OCI-LY1 (cell line): ENCODE measurements at regions not wholly inside any gene's neighbourhood (a gene's known extent, or its start where the extent isn't known, plus 50 kb on each side); places are given as distances from the start of the nearest gene placed in this dataset.

Experiments
- H2AFZ ChIP-seq: fragments of 200-600 bp; sonication (generic), shearing (Covaris generic); 2 replicates; pipeline ENCODE4 v1.6.0; 2014; ENCODE audit warnings: antibody characterized with exemption, mild to moderate bottlenecking, low read length
- H3F3A ChIP-seq: fragments of 200-600 bp; sonication (generic), shearing (Covaris generic); 2 replicates; pipeline ENCODE4 v1.6.0; 2014; ENCODE audit warnings: mild to moderate bottlenecking, antibody characterized with exemption, low read length, moderate library complexity; ENCODE audit not compliant: insufficient read depth
- H3K27ac ChIP-seq: fragments of 200-600 bp; sonication (generic); 2 replicates; pipeline ENCODE4 v1.5.1; 2014; ENCODE audit warnings: low read length, mixed run types, mild to moderate bottlenecking, low read depth; ENCODE audit not compliant: poor library complexity, severe bottlenecking
- H3K27me3 ChIP-seq: fragments of 200-600 bp; sonication (generic); 2 replicates; pipeline ENCODE4 v1.6.0; 2014; ENCODE audit warnings: antibody characterized with exemption, mild to moderate bottlenecking, low read length, moderate library complexity; ENCODE audit not compliant: insufficient read depth
- H3K36me3 ChIP-seq: fragments of 200-600 bp; sonication (generic); 2 replicates; pipeline ENCODE4 v1.6.1; 2014; ENCODE audit warnings: mild to moderate bottlenecking, antibody characterized with exemption, low read length, moderate library complexity, mixed read lengths; ENCODE audit not compliant: insufficient read depth
- H3K4me1 ChIP-seq: fragments of 200-600 bp; sonication (generic); 2 replicates; pipeline ENCODE4 v1.5.1; 2014; ENCODE audit warnings: mild to moderate bottlenecking, low read length, moderate library complexity; ENCODE audit not compliant: insufficient read depth, severe bottlenecking
- H3K4me2 ChIP-seq: fragments of 200-600 bp; sonication (generic), shearing (Covaris generic); 2 replicates; pipeline ENCODE4 v1.6.1; 2014; ENCODE audit warnings: low read length
- H3K4me3 ChIP-seq: fragments of 200-600 bp; sonication (generic); 2 replicates; pipeline ENCODE4 v1.5.1; 2014; ENCODE audit warnings: low read length, low read depth, mild to moderate bottlenecking, mixed read lengths; ENCODE audit not compliant: poor library complexity, severe bottlenecking
- H3K79me2 ChIP-seq: fragments of 200-600 bp; shearing (Covaris generic); 2 replicates; pipeline ENCODE4 v1.6.1; 2016; ENCODE audit warnings: mixed run types, low read length, mixed read lengths; ENCODE audit not compliant: insufficient read depth
- H3K9ac ChIP-seq: fragments of 200-600 bp; sonication (generic), shearing (Covaris generic); 2 replicates; pipeline ENCODE4 v1.6.1; 2014; ENCODE audit warnings: mild to moderate bottlenecking, low read length, mixed read lengths
- H3K9me2 ChIP-seq: fragments of 200-600 bp; sonication (generic), shearing (Covaris generic); 2 replicates; pipeline ENCODE4 v1.6.1; 2014; ENCODE audit warnings: low read depth, mild to moderate bottlenecking, low read length, mixed read lengths
- H3K9me3 ChIP-seq: fragments of 200-600 bp; shearing (Covaris generic); 2 replicates; pipeline ENCODE4 v1.6.1; 2014; ENCODE audit warnings: low read length, mixed read lengths
- H4K20me1 ChIP-seq: fragments of 200-600 bp; sonication (generic), shearing (Covaris generic); 2 replicates; pipeline ENCODE4 v1.6.0; 2016; ENCODE audit warnings: mild to moderate bottlenecking, low read length; ENCODE audit not compliant: insufficient read depth
- EZH2 ChIP-seq: fragments of 200-600 bp; sonication (generic), shearing (Covaris generic); IDR thresholded peaks from 2 replicates; pipeline ENCODE4 v1.8.0; 2017; ENCODE audit warnings: borderline replicate concordance, mixed run types, mild to moderate bottlenecking, antibody characterized with exemption, low read length, moderate library complexity, mixed read lengths
- TF ChIP-seq, protein P1 (sequence below): fragments of 200-600 bp; sonication (generic), shearing (Covaris generic); IDR thresholded peaks from 2 replicates; pipeline ENCODE4 v1.5.1; 2017; ENCODE audit warnings: mild to moderate bottlenecking, antibody characterized with exemption, low read length, moderate library complexity, mixed read lengths

DNA sequence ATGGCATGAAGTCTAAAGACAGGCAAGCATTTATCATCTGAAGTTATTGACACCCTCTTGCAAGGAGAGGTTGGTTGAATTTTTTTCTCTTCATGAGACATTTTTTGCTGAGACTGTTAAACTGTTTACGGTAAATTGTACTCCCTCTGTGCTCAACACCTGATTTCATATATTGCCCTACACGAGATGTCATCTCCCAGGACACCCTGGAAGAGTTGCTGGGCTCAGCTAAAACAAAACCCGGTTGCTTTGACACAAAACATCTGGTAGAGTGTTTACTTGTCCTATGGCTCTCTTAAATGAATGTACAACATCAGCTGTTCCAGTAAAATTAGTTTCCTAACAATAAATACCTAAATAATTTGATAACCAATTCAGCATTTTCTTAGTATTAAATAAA is 533.8 kb downstream of the SOCS6 start:
- Histone ChIP-seq H3K9me2 (no peaks in the 10 kb centered on the region), H3K9me3 (no peaks in the 10 kb centered on the region)

DNA sequence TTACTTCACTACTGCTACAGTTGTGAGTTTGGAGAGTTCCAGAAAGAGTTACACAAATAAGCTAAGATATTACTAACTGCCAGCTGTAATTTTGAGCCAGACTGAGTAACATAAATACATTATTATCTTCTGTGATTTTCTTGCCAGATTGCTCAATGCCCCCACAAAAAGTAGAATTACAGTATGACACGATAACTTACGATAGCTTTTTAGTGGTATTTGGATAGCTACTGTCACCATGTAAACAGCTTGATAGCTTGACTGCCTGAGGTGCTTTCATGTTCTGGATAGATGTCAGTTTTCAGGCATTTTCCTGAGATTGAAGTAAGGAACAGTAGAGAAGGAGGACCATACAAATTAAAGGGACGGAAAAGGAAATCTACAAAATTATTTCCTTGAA is 533.3 kb downstream of the SOCS6 start:
- Histone ChIP-seq H3K9me3 (no peaks in the 10 kb centered on the region), H3K4me2 (no peak overlapping the region)
- TF ChIP-seq, protein P1, sequence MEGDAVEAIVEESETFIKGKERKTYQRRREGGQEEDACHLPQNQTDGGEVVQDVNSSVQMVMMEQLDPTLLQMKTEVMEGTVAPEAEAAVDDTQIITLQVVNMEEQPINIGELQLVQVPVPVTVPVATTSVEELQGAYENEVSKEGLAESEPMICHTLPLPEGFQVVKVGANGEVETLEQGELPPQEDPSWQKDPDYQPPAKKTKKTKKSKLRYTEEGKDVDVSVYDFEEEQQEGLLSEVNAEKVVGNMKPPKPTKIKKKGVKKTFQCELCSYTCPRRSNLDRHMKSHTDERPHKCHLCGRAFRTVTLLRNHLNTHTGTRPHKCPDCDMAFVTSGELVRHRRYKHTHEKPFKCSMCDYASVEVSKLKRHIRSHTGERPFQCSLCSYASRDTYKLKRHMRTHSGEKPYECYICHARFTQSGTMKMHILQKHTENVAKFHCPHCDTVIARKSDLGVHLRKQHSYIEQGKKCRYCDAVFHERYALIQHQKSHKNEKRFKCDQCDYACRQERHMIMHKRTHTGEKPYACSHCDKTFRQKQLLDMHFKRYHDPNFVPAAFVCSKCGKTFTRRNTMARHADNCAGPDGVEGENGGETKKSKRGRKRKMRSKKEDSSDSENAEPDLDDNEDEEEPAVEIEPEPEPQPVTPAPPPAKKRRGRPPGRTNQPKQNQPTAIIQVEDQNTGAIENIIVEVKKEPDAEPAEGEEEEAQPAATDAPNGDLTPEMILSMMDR: no peak
- TF ChIP-seq EZH2: no peak

More for the DNA sequence above, 533.8 kb downstream of the SOCS6 start:
- Histone ChIP-seq H4K20me1 (no peaks in the 10 kb centered on the region), H3K4me3 (no peak overlapping the region), H2AFZ (no peak overlapping the region), H3K4me2 (no peak overlapping the region), H3K27ac (no peak overlapping the region), H3K79me2 (no peaks in the 10 kb centered on the region), H3K27me3 (no peaks in the 10 kb centered on the region), H3K9ac (no peak overlapping the region), H3K4me1 (no peaks in the 10 kb centered on the region), H3K36me3 (no peaks in the 10 kb centered on the region), H3F3A (no peaks in the 10 kb centered on the region; the same call in 1 of the 2 replicates)
- TF ChIP-seq EZH2: no peak
- TF ChIP-seq, protein P1: no peak

DNA sequence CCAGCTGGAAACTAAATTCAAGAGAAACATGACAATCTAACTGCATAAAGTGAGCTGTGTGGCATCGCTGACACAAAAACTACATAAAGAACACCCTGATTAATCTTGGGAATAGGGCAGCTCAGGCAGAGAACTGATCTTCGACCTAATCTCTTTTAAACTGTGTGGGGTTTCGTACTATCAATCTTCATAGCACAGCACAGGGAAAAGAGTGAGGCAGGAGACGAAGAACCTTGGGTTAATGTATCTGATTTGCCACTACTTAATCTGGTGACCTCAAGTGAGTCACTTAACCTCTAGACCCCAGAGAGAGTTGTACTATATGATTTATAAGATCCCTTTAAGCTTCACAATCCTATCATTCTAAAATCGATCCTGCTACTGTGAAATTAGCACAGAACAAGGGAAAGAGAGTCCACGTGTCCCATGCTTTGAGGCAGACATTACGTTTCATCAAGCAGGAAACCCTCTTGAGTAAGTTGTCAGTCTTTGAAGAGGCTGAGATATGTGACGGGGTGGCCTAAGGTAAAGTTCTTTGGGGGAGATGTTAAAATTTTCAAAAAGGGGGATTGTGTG is 519.7 kb downstream of the SOCS6 start:
- peaks cover 3% of the 10 kb centered on the region; the same call in 1 of the 2 replicates for H3K9me3 ChIP-seq
- no peaks in the 10 kb centered on the region for H3F3A ChIP-seq
- H3K9ac ChIP-seq: no peak overlapping the region
- TF ChIP-seq, protein P1: no peak
- TF ChIP-seq EZH2: no peak
- H3K27me3 ChIP-seq: no peaks in the 10 kb centered on the region
- H3K9me2 ChIP-seq: no peaks in the 10 kb centered on the region
- H3K27ac ChIP-seq: no peak overlapping the region
- H3K36me3 ChIP-seq: no peaks in the 10 kb centered on the region; the same call in 1 of the 2 replicates
- no peak overlapping the region for H2AFZ ChIP-seq
- no peaks in the 10 kb centered on the region for H4K20me1 ChIP-seq
- no peak overlapping the region for H3K4me3 ChIP-seq
- H3K79me2 ChIP-seq: no peaks in the 10 kb centered on the region
- H3K4me2 ChIP-seq: no peak overlapping the region
- H3K4me1 ChIP-seq: peaks cover 10% of the 10 kb centered on the region

More for the DNA sequence above, 533.3 kb downstream of the SOCS6 start:
- no peak overlapping the region for H2AFZ ChIP-seq
- no peaks in the 10 kb centered on the region for H3K79me2 ChIP-seq
- no peaks in the 10 kb centered on the region for H4K20me1 ChIP-seq
- no peaks in the 10 kb centered on the region for H3K4me1 ChIP-seq
- H3F3A ChIP-seq: no peaks in the 10 kb centered on the region; the same call in 1 of the 2 replicates
- H3K27ac ChIP-seq: no peak overlapping the region
- no peaks in the 10 kb centered on the region for H3K9me2 ChIP-seq
- no peaks in the 10 kb centered on the region for H3K36me3 ChIP-seq
- no peak overlapping the region for H3K4me3 ChIP-seq
- no peak overlapping the region for H3K9ac ChIP-seq
- H3K27me3 ChIP-seq: no peaks in the 10 kb centered on the region
